ENCODE measurements at regions not wholly inside any gene's neighbourhood (a gene's known extent, or its start where the extent isn't known, plus 50 kb on each side); places are given as distances from the start of the nearest gene placed in this dataset.
A peak's percentile ranks its signal among the peaks of the same experiment; 100 is the strongest.

DNA sequence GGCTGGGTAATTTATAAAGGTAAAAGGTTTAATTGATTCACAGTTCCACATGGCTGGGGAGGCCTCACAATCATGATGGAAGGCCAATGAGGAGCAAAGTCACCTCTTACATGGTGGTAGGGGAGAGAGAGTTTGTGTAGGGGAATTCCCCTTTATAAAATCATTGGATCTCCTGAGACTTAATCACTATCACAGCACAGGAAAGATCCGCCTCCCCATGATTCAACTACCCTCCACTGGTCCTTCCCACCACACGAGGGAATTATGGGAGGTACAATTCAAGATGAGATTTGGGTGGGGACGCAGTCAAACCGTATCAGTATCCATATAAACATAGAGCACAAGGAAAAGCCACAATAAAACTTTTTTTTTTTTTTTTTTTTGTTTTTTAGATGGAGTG lies 172.6 kb upstream of the PIEZO2 start:
- DNase-seq, result no peak
- no peak overlapping the region for H3K4me3 ChIP-seq
- 65 to 70% (median 69%) methylated on average over 4 of the region's 4 CpGs for WGBS, 4 donors
- intact Hi-C loops (cut with DNase I), result no loop called here
- no peaks in the 10 kb centered on the region for H3K9me3 ChIP-seq (replicated peaks in 1 of 3)
- no peaks in the 10 kb centered on the region for H3K36me3 ChIP-seq (replicated peaks in 1 of 2)
- H3K27ac ChIP-seq, result no peak overlapping the region
- H3K4me1 ChIP-seq (replicated peaks in 1 of 2), result peaks cover 0 to 3% of the 10 kb centered on the region in 2 donors
- TF ChIP-seq, protein P1, sequence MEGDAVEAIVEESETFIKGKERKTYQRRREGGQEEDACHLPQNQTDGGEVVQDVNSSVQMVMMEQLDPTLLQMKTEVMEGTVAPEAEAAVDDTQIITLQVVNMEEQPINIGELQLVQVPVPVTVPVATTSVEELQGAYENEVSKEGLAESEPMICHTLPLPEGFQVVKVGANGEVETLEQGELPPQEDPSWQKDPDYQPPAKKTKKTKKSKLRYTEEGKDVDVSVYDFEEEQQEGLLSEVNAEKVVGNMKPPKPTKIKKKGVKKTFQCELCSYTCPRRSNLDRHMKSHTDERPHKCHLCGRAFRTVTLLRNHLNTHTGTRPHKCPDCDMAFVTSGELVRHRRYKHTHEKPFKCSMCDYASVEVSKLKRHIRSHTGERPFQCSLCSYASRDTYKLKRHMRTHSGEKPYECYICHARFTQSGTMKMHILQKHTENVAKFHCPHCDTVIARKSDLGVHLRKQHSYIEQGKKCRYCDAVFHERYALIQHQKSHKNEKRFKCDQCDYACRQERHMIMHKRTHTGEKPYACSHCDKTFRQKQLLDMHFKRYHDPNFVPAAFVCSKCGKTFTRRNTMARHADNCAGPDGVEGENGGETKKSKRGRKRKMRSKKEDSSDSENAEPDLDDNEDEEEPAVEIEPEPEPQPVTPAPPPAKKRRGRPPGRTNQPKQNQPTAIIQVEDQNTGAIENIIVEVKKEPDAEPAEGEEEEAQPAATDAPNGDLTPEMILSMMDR (IDR thresholded peaks at IDR 0.05), result no peak
- no peak for TF ChIP-seq POLR2A (IDR thresholded peaks at IDR 0.05)
- H3K27me3 ChIP-seq, result no peaks in the 10 kb centered on the region

DNA sequence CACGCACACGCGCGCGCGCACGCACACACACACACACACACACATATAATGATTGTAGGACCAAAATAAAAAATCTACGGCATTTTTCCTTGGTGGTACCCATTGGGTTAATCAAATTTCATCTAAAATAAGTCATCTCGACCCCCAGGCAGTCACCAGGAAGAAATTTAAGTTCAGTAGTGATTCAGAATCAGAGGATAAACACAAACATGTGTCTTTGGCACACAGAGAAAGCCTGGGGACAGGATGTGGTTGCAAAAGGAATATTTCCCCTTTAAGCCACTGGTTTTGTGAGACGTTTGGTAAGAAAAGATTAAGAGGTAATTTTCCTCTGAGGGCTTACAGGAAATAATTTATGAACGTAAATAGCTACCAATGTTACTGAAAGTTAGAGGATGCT lies 171.6 kb upstream of the PIEZO2 start:
- Histone ChIP-seq H3K4me1 (replicated peaks in 1 of 2) (peaks cover 0 to 3% of the 10 kb centered on the region in 2 donors), H3K27ac (no peak overlapping the region), H3K4me3 (no peak overlapping the region), H3K36me3 (replicated peaks in 1 of 2) (no peaks in the 10 kb centered on the region), H3K27me3 (no peaks in the 10 kb centered on the region), H3K9me3 (replicated peaks in 1 of 3) (no peaks in the 10 kb centered on the region)
- DNase-seq, result no peak
- WGBS, 4 donors, result 60 to 72% (median 62%) methylated on average over 10 to 11 of the region's 11 CpGs
- intact Hi-C loops (cut with DNase I), result no loop called here
- TF ChIP-seq, protein P1 (IDR thresholded peaks at IDR 0.05), result no peak
- no peak for TF ChIP-seq POLR2A (IDR thresholded peaks at IDR 0.05)

DNA sequence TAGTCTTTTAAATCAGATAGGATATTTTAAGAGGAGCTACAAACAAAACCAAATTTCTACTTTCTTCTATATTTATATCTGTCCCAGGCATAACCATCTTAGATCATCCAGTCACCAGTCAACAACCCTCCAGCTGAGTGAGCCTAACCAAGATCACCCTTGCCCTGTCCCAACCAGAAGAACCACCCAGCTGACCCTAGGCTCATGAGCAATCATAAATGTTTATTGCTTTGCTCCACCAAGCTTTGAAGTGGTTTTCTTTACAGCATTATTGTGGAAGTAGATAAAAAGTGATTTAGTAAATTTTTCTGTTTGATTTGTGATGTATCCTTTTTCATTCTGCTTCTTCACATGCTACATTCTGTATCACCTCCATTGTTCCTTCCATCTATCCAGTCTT lies 167.2 kb upstream of the PIEZO2 start:
- TF ChIP-seq, protein P1 (IDR thresholded peaks at IDR 0.05), result no peak
- no peak for TF ChIP-seq POLR2A (IDR thresholded peaks at IDR 0.05)
- H3K9me3 ChIP-seq (replicated peaks in 1 of 3), result no peaks in the 10 kb centered on the region
- no peaks in the 10 kb centered on the region for H3K27me3 ChIP-seq
- H3K4me1 ChIP-seq (replicated peaks in 1 of 2), result no peaks in the 10 kb centered on the region
- H3K36me3 ChIP-seq (replicated peaks in 1 of 2), result no peaks in the 10 kb centered on the region
- no peak overlapping the region for H3K4me3 ChIP-seq
- no peak overlapping the region for H3K27ac ChIP-seq
- intact Hi-C loops (cut with DNase I), result loop anchor here in 1 of 2 donors (10.0 kb wide), 1 partner anchor 238 kb away; no protein-coding TSS in a partner anchor
- no peak for DNase-seq

DNA sequence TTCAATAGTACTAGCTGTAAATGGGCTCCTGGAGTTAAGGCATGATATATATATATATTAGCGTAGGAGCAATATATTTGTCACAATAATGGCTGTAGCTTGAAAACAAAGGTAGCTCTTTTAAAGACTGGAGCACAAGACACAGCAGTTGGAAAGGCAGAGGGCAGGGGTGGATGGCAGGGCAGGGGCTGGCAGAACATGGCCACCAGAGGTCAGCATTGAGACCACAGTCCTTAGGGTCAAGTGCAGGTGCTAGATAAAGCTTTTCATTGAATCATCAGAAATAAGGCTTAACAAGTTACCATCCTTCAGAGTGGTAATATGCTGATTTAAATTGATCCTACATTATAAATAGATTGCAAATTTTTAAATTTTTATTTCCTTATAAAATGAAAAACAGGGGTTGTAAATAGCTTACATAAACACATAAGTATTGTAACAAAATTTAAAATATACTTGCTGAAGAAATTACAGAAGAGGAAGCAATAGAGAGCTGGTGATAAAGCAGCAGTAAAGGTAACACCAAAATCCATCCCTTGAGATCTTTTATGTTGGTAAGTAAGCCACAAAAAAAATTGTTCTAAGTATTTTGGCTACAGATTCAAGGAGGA lies 161.2 kb upstream of the PIEZO2 start:
- Histone ChIP-seq H3K27me3 (no peaks in the 10 kb centered on the region), H3K9me3 (replicated peaks in 1 of 3) (no peaks in the 10 kb centered on the region), H3K4me3 (no peak overlapping the region), H3K4me1 (replicated peaks in 1 of 2) (peaks cover 0 to 14% of the 10 kb centered on the region in 2 donors), H3K27ac (no peak overlapping the region), H3K36me3 (replicated peaks in 1 of 2) (no peaks in the 10 kb centered on the region)
- no peak for TF ChIP-seq POLR2A (IDR thresholded peaks at IDR 0.05)
- TF ChIP-seq, protein P1 (IDR thresholded peaks at IDR 0.05), result peak; percentile 52 to 66 (median 62)
- 80 to 97% (median 85%) methylated on average over 1 of the region's 1 CpG for WGBS, 4 donors
- peak; percentile 57 to 76 (median 64) for DNase-seq
- intact Hi-C loops (cut with DNase I), result loop anchor here in 1 of 2 donors (5.0 to 10.0 kb wide), 2 partner anchors 207 to 244 kb away; no protein-coding TSS in a partner anchor
